Karpas-422 (cell line): ENCODE measurements at regions not wholly inside any gene's neighbourhood (a gene's known extent, or its start where the extent isn't known, plus 50 kb on each side); places are given as distances from the start of the nearest gene placed in this dataset.
"Not testable (repeated sequence)": the region's sequence is repeated elsewhere in the genome, so short reads cannot be mapped to it uniquely, and the experiment has no call there.

ENCODE experiments used
- DNase-seq: peaks from one replicate; pipeline ENCODE4 v3.0.0-alpha.2; 2015
- H2AFZ ChIP-seq: fragments of 200-600 bp; sonication (generic); 2 replicates; pipeline ENCODE4 v1.6.1; 2014; ENCODE audit warnings: antibody characterized with exemption, low read length, mixed read lengths
- H3K27ac ChIP-seq: fragments of 200-600 bp; sonication (generic); 2 replicates; pipeline ENCODE4 v1.5.1; 2014; ENCODE audit warnings: mild to moderate bottlenecking, low read length, moderate library complexity
- H3K27me3 ChIP-seq: fragments of 200-600 bp; sonication (generic); 2 replicates; pipeline ENCODE4 v1.6.1; 2014; ENCODE audit warnings: low read length, mixed read lengths
- H3K36me3 ChIP-seq: fragments of 200-600 bp; sonication (generic); 2 replicates; pipeline ENCODE4 v1.6.1; 2014; ENCODE audit warnings: low read length, mixed read lengths; ENCODE audit not compliant: insufficient read depth
- H3K4me1 ChIP-seq: fragments of 200-600 bp; sonication (generic); 2 replicates; pipeline ENCODE4 v1.6.1; 2014; ENCODE audit warnings: mild to moderate bottlenecking, low read length, mixed read lengths
- H3K4me2 ChIP-seq: fragments of 200-600 bp; sonication (generic); 2 replicates; pipeline ENCODE4 v1.6.1; 2014; ENCODE audit warnings: low read length, low read depth, mild to moderate bottlenecking; ENCODE audit not compliant: poor library complexity, severe bottlenecking
- H3K4me3 ChIP-seq: fragments of 200-600 bp; sonication (generic); 2 replicates; pipeline ENCODE4 v1.5.1; 2014; ENCODE audit warnings: mild to moderate bottlenecking, antibody characterized with exemption, low read length, mixed read lengths
- H3K79me2 ChIP-seq: fragments of 200-600 bp; sonication (generic); 2 replicates; pipeline ENCODE4 v1.6.1; 2014; ENCODE audit warnings: mild to moderate bottlenecking, low read length, mixed read lengths
- H3K9ac ChIP-seq: fragments of 200-600 bp; sonication (generic); 2 replicates; pipeline ENCODE4 v1.6.0; 2014; ENCODE audit warnings: low read length
- H3K9me2 ChIP-seq: fragments of 200-600 bp; sonication (generic), shearing (Covaris generic); replicated peaks from 2 replicates; pipeline ENCODE4 v1.6.0; 2014; ENCODE audit warnings: mild to moderate bottlenecking, low read length, moderate library complexity; ENCODE audit not compliant: insufficient read depth
- H3K9me3 ChIP-seq: fragments of 300-700, 200-600 bp; sonication (generic); 2 replicates; pipeline ENCODE4 v1.6.1; 2014; ENCODE audit warnings: low read length, mixed read lengths
- H4K20me1 ChIP-seq: fragments of 200-600 bp; sonication (generic); 2 replicates; pipeline ENCODE4 v1.6.1; 2014; ENCODE audit warnings: mild to moderate bottlenecking, antibody characterized with exemption, low read length, low read depth; ENCODE audit not compliant: insufficient read depth

- DNase-seq, H3K27ac ChIP-seq, H3K27me3 ChIP-seq, H3K9ac ChIP-seq, H2AFZ ChIP-seq, H3K4me1 ChIP-seq, H3K79me2 ChIP-seq, H3K4me2 ChIP-seq, H3K9me2 ChIP-seq, H3K4me3 ChIP-seq, H3K9me3 ChIP-seq, H3K36me3 ChIP-seq, H4K20me1 ChIP-seq: not testable (repeated sequence)
Measured at GRCh38 chr14:42481714-42482113, 875.0 kb downstream of the LRFN5 start.

GRCh38 chr14:42480255-42480654 is 873.6 kb downstream of the LRFN5 start:
- Histone ChIP-seq H3K27ac (no peak overlapping the region), H2AFZ (peak overlapping the region; percentile 91), H3K4me1 (no peaks in the 10 kb centered on the region), H3K27me3 (no peaks in the 10 kb centered on the region), H3K9ac (no peak overlapping the region), H3K4me2 (no peak overlapping the region), H3K36me3 (no peaks in the 10 kb centered on the region), H3K9me3 (no peaks in the 10 kb centered on the region), H4K20me1 (no peaks in the 10 kb centered on the region), H3K9me2 (no peaks in the 10 kb centered on the region), H3K4me3 (no peak overlapping the region), H3K79me2 (no peaks in the 10 kb centered on the region)
- DNase-seq: no peak

DNA sequence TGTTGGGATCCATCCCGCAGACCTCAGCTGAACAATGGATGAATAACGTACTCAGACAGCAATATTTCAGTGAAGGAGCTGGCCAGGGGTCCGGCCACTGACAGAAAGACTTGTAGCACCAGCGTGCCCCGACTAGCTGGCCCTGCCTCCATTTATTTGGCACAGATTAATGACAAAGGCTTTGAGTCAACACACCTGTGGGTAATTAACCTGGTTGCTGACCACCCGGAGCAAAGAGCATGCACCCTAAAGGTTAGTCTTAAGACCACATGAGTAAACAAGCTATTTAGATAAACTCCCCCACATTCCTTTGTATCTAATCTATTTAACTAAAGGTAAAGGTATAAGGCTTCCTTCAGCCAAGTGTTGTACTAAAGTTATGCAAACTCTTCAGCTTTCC is 868.6 kb downstream of the LRFN5 start:
- Histone ChIP-seq H3K9ac (no peak overlapping the region), H2AFZ (peak overlapping the region; percentile 4; the same call in 1 of the 2 replicates), H4K20me1 (no peaks in the 10 kb centered on the region), H3K4me2 (no peak overlapping the region), H3K9me2 (no peaks in the 10 kb centered on the region), H3K4me3 (no peak overlapping the region), H3K27me3 (no peaks in the 10 kb centered on the region), H3K27ac (no peak overlapping the region), H3K4me1 (peaks cover under 1% of the 10 kb centered on the region; the same call in 1 of the 2 replicates), H3K9me3 (no peaks in the 10 kb centered on the region), H3K79me2 (no peaks in the 10 kb centered on the region), H3K36me3 (no peaks in the 10 kb centered on the region)
- DNase-seq: no peak

DNA sequence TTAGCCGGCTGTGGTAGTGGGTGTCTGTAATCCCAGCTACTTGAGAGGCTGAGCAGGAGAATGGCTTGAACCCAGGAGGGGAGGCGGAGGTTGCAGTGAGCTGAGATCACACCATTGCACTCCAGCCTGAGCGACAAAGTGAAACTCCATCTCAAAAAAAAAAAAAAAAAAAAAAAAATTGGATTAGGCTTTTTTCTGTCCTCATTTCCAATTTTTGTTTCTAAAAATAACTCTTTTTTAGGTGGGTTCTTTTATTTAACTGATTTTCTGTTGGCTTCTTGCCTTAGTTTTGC is 863.7 kb downstream of the LRFN5 start:
- peak overlapping the region; percentile 29; the same call in 1 of the 2 replicates for H3K4me3 ChIP-seq
- H3K9me3 ChIP-seq: no peaks in the 10 kb centered on the region
- no peaks in the 10 kb centered on the region for H3K36me3 ChIP-seq
- no peaks in the 10 kb centered on the region for H3K27me3 ChIP-seq
- no peak overlapping the region for H3K9ac ChIP-seq
- no peaks in the 10 kb centered on the region for H3K79me2 ChIP-seq
- H3K4me2 ChIP-seq: peak overlapping the region; percentile 45
- no peak overlapping the region for H3K27ac ChIP-seq
- peaks cover 8% of the 10 kb centered on the region for H3K4me1 ChIP-seq
- no peaks in the 10 kb centered on the region for H4K20me1 ChIP-seq
- DNase-seq: no peak
- H2AFZ ChIP-seq: peak overlapping the region; percentile 98
- H3K9me2 ChIP-seq: no peaks in the 10 kb centered on the region

GRCh38 chr14:42469637-42470426 is 863.2 kb downstream of the LRFN5 start:
- H3K27ac ChIP-seq: no peak overlapping the region
- peaks cover 8% of the 10 kb centered on the region for H3K4me1 ChIP-seq
- H2AFZ ChIP-seq: peak overlapping the region; percentile 98
- H3K36me3 ChIP-seq: no peaks in the 10 kb centered on the region
- H3K4me2 ChIP-seq: peak overlapping the region; percentile 45
- H4K20me1 ChIP-seq: no peaks in the 10 kb centered on the region
- DNase-seq: no peak
- H3K4me3 ChIP-seq: peak overlapping the region; percentile 29; the same call in 1 of the 2 replicates
- H3K79me2 ChIP-seq: no peaks in the 10 kb centered on the region
- H3K9me2 ChIP-seq: no peaks in the 10 kb centered on the region
- H3K9me3 ChIP-seq: no peaks in the 10 kb centered on the region
- H3K9ac ChIP-seq: 0 out of 2 replicates have a peak overlapping the region, but pooled peaks have one; percentile 9
- no peaks in the 10 kb centered on the region for H3K27me3 ChIP-seq

GRCh38 chr14:42460673-42461072 is 854.0 kb downstream of the LRFN5 start:
- Histone ChIP-seq H3K79me2 (no peaks in the 10 kb centered on the region), H3K9ac (no peak overlapping the region), H3K27ac (no peak overlapping the region), H3K36me3 (no peaks in the 10 kb centered on the region), H3K4me3 (no peak overlapping the region), H2AFZ (peak overlapping the region; percentile 59; the same call in 1 of the 2 replicates), H3K4me2 (no peak overlapping the region), H3K4me1 (no peaks in the 10 kb centered on the region), H3K9me3 (no peaks in the 10 kb centered on the region), H4K20me1 (no peaks in the 10 kb centered on the region), H3K27me3 (no peaks in the 10 kb centered on the region), H3K9me2 (no peaks in the 10 kb centered on the region)
- DNase-seq: no peak

GRCh38 chr14:42459171-42459685 is 852.6 kb downstream of the LRFN5 start:
- Histone ChIP-seq H4K20me1 (no peaks in the 10 kb centered on the region), H3K79me2 (no peaks in the 10 kb centered on the region), H3K4me1 (no peaks in the 10 kb centered on the region), H3K27me3 (no peaks in the 10 kb centered on the region), H2AFZ (no peak overlapping the region), H3K4me2 (no peak overlapping the region), H3K9me3 (no peaks in the 10 kb centered on the region), H3K4me3 (no peak overlapping the region), H3K9me2 (no peaks in the 10 kb centered on the region), H3K36me3 (no peaks in the 10 kb centered on the region), H3K9ac (no peak overlapping the region), H3K27ac (no peak overlapping the region)
- no peak for DNase-seq

DNA sequence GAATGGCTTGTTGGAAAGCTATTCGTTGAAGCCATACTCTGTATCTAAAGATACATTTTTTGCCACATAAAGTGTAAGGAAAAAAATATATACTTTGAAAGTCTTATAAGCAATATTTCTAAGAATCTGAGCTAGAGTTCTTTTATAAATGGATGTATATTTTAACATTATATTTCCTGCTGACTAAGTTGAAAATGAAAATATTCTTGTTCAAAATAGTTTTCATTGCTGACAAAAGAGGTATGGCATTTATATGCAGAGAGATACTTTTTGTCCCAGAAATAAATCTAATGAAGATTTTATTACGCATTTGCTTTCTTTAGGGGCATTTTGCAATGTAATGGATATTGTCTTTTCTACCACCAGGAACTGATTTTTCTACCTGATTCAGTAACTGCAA is 834.9 kb downstream of the LRFN5 start:
- Histone ChIP-seq H4K20me1 (no peaks in the 10 kb centered on the region), H3K27me3 (no peaks in the 10 kb centered on the region)

More for the DNA sequence above, 834.9 kb downstream of the LRFN5 start:
- Histone ChIP-seq H3K27ac (no peak overlapping the region), H3K4me3 (no peak overlapping the region), H3K4me2 (no peak overlapping the region), H3K9me2 (no peaks in the 10 kb centered on the region), H3K79me2 (no peaks in the 10 kb centered on the region), H3K9ac (no peak overlapping the region), H2AFZ (peak overlapping the region; percentile 50; the same call in 1 of the 2 replicates), H3K9me3 (peaks cover 3% of the 10 kb centered on the region; the same call in 1 of the 2 replicates), H3K4me1 (peaks cover 6% of the 10 kb centered on the region; the same call in 1 of the 2 replicates), H3K36me3 (no peaks in the 10 kb centered on the region)
- no peak for DNase-seq
